Right renal pelvis (tissue), 4 donors: ENCODE measurements at regions not wholly inside any gene's neighbourhood (a gene's known extent, or its start where the extent isn't known, plus 50 kb on each side); places are given as distances from the start of the nearest gene placed in this dataset.
"Not testable (repeated sequence)": the region's sequence is repeated elsewhere in the genome, so short reads cannot be mapped to it uniquely, and the experiment has no call there.

Source experiments
- DNase-seq, 4 donors: peaks; one replicate each; pipeline ENCODE4 v3.0.0-alpha.2; 2013; ENCODE audit warnings: low read depth in 4 of 4, low spot score in 3 of 4, missing footprints in 1 of 4

GRCh38 chr6:27747637-27748036 is 164.6 kb downstream of the OR2B2 start:
- DNase-seq = no peak

- DNase-seq = not testable (repeated sequence)
Measured at GRCh38 chr6:27746860-27747259, 165.3 kb downstream of the OR2B2 start.

- DNase-seq = no peak
Measured at GRCh38 chr6:27743787-27744186, 168.4 kb downstream of the OR2B2 start.

- DNase-seq = no peak
Measured at GRCh38 chr6:27742833-27743573, 169.2 kb downstream of the OR2B2 start.

GRCh38 chr6:27739902-27740301 is 172.3 kb downstream of the OR2B2 start:
- DNase-seq = not testable (repeated sequence)

GRCh38 chr6:27736686-27737085 is 175.5 kb downstream of the OR2B2 start:
- DNase-seq = no peak

- no peak for DNase-seq
Measured at GRCh38 chr6:27728442-27728841, 183.8 kb downstream of the OR2B2 start.

- DNase-seq = no peak
Measured at GRCh38 chr6:27726619-27727023, 185.6 kb downstream of the OR2B2 start.

- no peak for DNase-seq
Measured at GRCh38 chr6:27720607-27721580, 191.3 kb downstream of the OR2B2 start.

- DNase-seq = not testable (repeated sequence)
Measured at GRCh38 chr6:27719039-27719438, 193.2 kb downstream of the OR2B2 start.

GRCh38 chr6:27706431-27706830 is 205.8 kb downstream of the OR2B2 start:
- DNase-seq = no peak

- DNase-seq = no peak
Measured at GRCh38 chr6:27700337-27700736, 211.9 kb downstream of the OR2B2 start.

- DNase-seq = no peak
Measured at GRCh38 chr6:27694547-27694874, 217.7 kb downstream of the OR2B2 start.

GRCh38 chr6:27693766-27694546 is 218.2 kb downstream of the OR2B2 start:
- DNase-seq = peak in 1 of 4 donors; percentile 49

- DNase-seq = not testable (repeated sequence)
Measured at GRCh38 chr6:27692133-27692532, 219.2 kb upstream of the ZNF184 start.

GRCh38 chr6:27688014-27688586 is 215.2 kb upstream of the ZNF184 start:
- DNase-seq = peak in 3 of 4 donors; percentile 58 to 69 (median 63)

GRCh38 chr6:27687154-27688013 is 214.5 kb upstream of the ZNF184 start:
- DNase-seq = peak; percentile 67 to 80 (median 72)

GRCh38 chr6:27685279-27685678 is 212.4 kb upstream of the ZNF184 start:
- DNase-seq = no peak
